Osteoblast (primary cell): ENCODE measurements at regions not wholly inside any gene's neighbourhood (a gene's known extent, or its start where the extent isn't known, plus 50 kb on each side); places are given as distances from the start of the nearest gene placed in this dataset.

Experiments used
- DNase-seq: peaks from one replicate; pipeline ENCODE4 v3.0.0; 2011; ENCODE audit warnings: low spot score, mixed read lengths; ENCODE audit not compliant: insufficient read length; ENCODE audit errors: missing footprints
- H2AFZ ChIP-seq: 2 replicates; pipeline ENCODE4 v1.6.0; 2011; ENCODE audit warnings: mild to moderate bottlenecking, low read length
- H3K27ac ChIP-seq: 2 replicates; pipeline ENCODE4 v1.5.1; 2011; ENCODE audit warnings: mild to moderate bottlenecking, low read depth, low read length, moderate library complexity
- H3K27me3 ChIP-seq: 2 replicates; pipeline ENCODE4 v1.6.0; 2012; ENCODE audit warnings: mild to moderate bottlenecking, control low read depth, inconsistent platforms, low read length, moderate library complexity; ENCODE audit not compliant: insufficient read depth
- H3K36me3 ChIP-seq: 2 replicates; pipeline ENCODE4 v1.5.1; 2011; ENCODE audit warnings: mild to moderate bottlenecking, low read length, control low read depth, moderate library complexity; ENCODE audit not compliant: insufficient read depth
- H3K4me1 ChIP-seq: 2 replicates; pipeline ENCODE4 v1.5.1; 2011; ENCODE audit warnings: mild to moderate bottlenecking, low read length, control low read depth, moderate library complexity; ENCODE audit not compliant: insufficient read depth
- H3K4me2 ChIP-seq: 2 replicates; pipeline ENCODE4 v1.6.0; 2011; ENCODE audit warnings: mild to moderate bottlenecking, low read length; ENCODE audit not compliant: insufficient read depth
- H3K4me3 ChIP-seq: fragments of 200-600 bp; sonication (generic); 3 replicates; pipeline ENCODE4 v1.5.1; 2012; ENCODE audit warnings: mild to moderate bottlenecking, low read length, inconsistent platforms; ENCODE audit not compliant: insufficient read depth
- H3K79me2 ChIP-seq: 2 replicates; pipeline ENCODE4 v1.6.0; 2012; ENCODE audit warnings: mild to moderate bottlenecking, low read length, control low read depth, inconsistent platforms; ENCODE audit not compliant: insufficient read depth
- H3K9me3 ChIP-seq: 2 replicates; pipeline ENCODE4 v1.5.1; 2011; ENCODE audit warnings: low read depth, low read length, control low read depth
- H4K20me1 ChIP-seq: 2 replicates; pipeline ENCODE4 v1.6.0; 2012; ENCODE audit warnings: mild to moderate bottlenecking, low read length, control low read depth; ENCODE audit not compliant: insufficient read depth
- TF ChIP-seq, protein P1 (sequence below): IDR thresholded peaks from 2 replicates; pipeline ENCODE4 v1.5.1; 2011; ENCODE audit warnings: mild to moderate bottlenecking, low read depth, low read length, moderate library complexity; ENCODE audit errors: extremely low read depth

DNA sequence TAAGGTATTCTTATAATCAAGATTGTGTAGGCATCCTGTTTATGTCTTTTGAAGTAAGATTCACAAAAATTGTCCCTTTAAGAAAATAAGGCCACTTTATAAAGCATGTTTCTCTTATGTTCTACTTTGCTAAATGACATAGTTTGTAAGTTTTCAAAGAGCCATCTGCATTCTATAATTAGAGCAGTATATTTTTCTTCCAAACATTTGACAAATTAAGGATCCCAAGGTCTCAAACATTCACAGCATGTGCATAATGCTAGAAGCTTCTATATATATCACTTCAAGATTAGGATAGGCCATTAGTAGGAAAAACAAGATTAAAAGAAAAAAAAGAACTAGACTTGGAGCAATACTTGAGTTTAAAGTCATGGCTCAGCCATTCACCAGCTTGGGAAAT lies 55.9 kb upstream of the DOK5 start:
- no peaks in the 10 kb centered on the region for H4K20me1 ChIP-seq
- H2AFZ ChIP-seq = no peak overlapping the region
- H3K79me2 ChIP-seq = no peaks in the 10 kb centered on the region
- no peaks in the 10 kb centered on the region for H3K4me1 ChIP-seq
- H3K4me2 ChIP-seq = no peak overlapping the region
- TF ChIP-seq, protein P1, sequence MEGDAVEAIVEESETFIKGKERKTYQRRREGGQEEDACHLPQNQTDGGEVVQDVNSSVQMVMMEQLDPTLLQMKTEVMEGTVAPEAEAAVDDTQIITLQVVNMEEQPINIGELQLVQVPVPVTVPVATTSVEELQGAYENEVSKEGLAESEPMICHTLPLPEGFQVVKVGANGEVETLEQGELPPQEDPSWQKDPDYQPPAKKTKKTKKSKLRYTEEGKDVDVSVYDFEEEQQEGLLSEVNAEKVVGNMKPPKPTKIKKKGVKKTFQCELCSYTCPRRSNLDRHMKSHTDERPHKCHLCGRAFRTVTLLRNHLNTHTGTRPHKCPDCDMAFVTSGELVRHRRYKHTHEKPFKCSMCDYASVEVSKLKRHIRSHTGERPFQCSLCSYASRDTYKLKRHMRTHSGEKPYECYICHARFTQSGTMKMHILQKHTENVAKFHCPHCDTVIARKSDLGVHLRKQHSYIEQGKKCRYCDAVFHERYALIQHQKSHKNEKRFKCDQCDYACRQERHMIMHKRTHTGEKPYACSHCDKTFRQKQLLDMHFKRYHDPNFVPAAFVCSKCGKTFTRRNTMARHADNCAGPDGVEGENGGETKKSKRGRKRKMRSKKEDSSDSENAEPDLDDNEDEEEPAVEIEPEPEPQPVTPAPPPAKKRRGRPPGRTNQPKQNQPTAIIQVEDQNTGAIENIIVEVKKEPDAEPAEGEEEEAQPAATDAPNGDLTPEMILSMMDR = no peak
- DNase-seq = no peak
- no peak overlapping the region for H3K4me3 ChIP-seq
- H3K27me3 ChIP-seq = no peaks in the 10 kb centered on the region
- no peak overlapping the region for H3K27ac ChIP-seq
- H3K9me3 ChIP-seq = no peaks in the 10 kb centered on the region
- no peaks in the 10 kb centered on the region for H3K36me3 ChIP-seq
